Muscle of leg (tissue), 3 donors: ENCODE measurements at regions not wholly inside any gene's neighbourhood (a gene's known extent, or its start where the extent isn't known, plus 50 kb on each side); places are given as distances from the start of the nearest gene placed in this dataset.

Experiments used
- DNase-seq: peaks from one replicate; pipeline ENCODE4 v3.0.0; 2013
- H3K27ac ChIP-seq: one replicate; pipeline ENCODE4 v1.5.1; 2013; ENCODE audit warnings: mild to moderate bottlenecking, low read length, control low read depth
- H3K27me3 ChIP-seq: one replicate; pipeline ENCODE4 v1.6.1; 2013; ENCODE audit warnings: low read length; ENCODE audit not compliant: control insufficient read depth, insufficient read depth
- H3K36me3 ChIP-seq: one replicate; pipeline ENCODE4 v1.6.1; 2013; ENCODE audit warnings: low read length; ENCODE audit not compliant: control insufficient read depth, insufficient read depth
- H3K4me1 ChIP-seq: one replicate; pipeline ENCODE4 v1.6.1; 2013; ENCODE audit warnings: low read length; ENCODE audit not compliant: control insufficient read depth, insufficient read depth
- H3K4me3 ChIP-seq: one replicate; pipeline ENCODE4 v1.5.1; 2013; ENCODE audit warnings: low read length, control low read depth
- H3K9me3 ChIP-seq: replicated peaks from 2 replicates; pipeline ENCODE4 v1.6.1; 2013; ENCODE audit warnings: low read depth, low read length; ENCODE audit not compliant: control insufficient read depth
- WGBS: methylation state at CpG from one replicate; pipeline ENCODE4 v1.1.5; 2013; ENCODE audit warnings: missing lambda C conversion rate; ENCODE audit not compliant: insufficient coverage; 5-methylcytosine and 5-hydroxymethylcytosine counted together

DNA sequence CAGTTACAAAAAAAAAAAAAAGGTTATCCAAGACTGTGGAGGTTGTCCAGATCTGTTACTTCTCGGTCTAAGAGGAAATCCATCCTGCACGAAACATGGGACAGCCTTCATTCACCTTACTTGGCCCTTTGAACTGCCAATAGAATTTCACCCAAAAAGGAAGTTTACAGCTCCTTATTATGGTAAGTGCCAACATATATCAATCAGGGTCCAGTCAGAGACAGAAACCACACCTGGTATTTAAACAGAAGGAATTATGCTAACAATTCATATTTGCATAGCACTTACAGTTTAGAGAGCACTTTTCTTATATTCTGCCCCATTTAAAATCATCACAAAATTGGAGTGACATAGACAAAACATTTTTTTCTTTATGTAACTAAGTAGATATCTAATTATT is 93.6 kb upstream of the PTPN3 start:
- no peaks in the 10 kb centered on the region for H3K27me3 ChIP-seq
- DNase-seq = no peak
- no peak overlapping the region for H3K27ac ChIP-seq
- 51% methylated on average over 2 of the region's 2 CpGs for WGBS
- no peaks in the 10 kb centered on the region for H3K4me1 ChIP-seq
- no peaks in the 10 kb centered on the region for H3K9me3 ChIP-seq
- H3K36me3 ChIP-seq = no peaks in the 10 kb centered on the region
- no peak overlapping the region for H3K4me3 ChIP-seq

DNA sequence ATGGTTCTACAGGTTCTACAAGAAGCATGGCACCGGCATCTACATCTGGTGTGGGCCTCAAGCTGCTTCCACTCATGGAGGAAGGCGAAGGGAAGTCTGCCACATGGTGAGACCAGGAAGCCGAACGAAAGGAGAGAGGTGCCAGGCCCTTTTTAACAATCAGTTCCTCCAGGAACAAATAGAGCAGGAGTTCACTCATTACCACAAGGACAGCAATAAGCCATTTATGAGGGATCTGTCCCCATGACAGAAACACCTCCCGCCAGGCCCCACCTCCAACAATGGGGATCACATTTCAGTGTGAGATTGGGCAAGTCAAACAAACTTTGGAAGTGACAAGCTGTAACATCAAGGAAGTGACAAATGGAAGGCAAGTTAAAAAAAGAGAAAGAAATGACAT is 95.5 kb upstream of the PTPN3 start:
- no peaks in the 10 kb centered on the region for H3K9me3 ChIP-seq
- no peaks in the 10 kb centered on the region for H3K27me3 ChIP-seq
- H3K4me3 ChIP-seq = no peak overlapping the region
- WGBS = 76% methylated on average over 3 of the region's 5 CpGs
- DNase-seq = no peak
- H3K4me1 ChIP-seq = no peaks in the 10 kb centered on the region
- H3K36me3 ChIP-seq = no peaks in the 10 kb centered on the region
- no peak overlapping the region for H3K27ac ChIP-seq

DNA sequence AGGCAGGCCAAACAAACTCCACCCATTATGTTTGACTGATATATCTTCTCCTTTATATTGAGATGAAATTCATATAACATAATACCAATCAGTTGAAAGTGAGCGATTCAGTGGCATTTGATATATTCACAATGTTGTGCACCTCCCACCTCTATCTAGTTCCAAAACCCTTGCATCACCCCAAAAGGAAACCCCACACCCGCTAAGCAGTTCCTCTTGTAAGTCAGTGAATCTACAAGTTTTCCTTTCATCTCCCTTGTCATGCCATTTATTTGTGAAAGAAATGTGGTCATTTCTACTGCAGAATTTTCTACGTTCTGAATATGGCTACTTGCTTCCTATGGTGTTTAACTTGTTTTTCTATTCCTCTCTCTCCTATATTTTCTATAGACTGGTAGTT is 99.4 kb upstream of the PTPN3 start:
- no peaks in the 10 kb centered on the region for H3K4me1 ChIP-seq
- no peaks in the 10 kb centered on the region for H3K27me3 ChIP-seq
- no peaks in the 10 kb centered on the region for H3K9me3 ChIP-seq
- H3K36me3 ChIP-seq = no peaks in the 10 kb centered on the region
- H3K27ac ChIP-seq = no peak overlapping the region
- H3K4me3 ChIP-seq = no peak overlapping the region
- DNase-seq = no peak
- WGBS = no CpG with 5 or more reads among the region's 3 CpGs

DNA sequence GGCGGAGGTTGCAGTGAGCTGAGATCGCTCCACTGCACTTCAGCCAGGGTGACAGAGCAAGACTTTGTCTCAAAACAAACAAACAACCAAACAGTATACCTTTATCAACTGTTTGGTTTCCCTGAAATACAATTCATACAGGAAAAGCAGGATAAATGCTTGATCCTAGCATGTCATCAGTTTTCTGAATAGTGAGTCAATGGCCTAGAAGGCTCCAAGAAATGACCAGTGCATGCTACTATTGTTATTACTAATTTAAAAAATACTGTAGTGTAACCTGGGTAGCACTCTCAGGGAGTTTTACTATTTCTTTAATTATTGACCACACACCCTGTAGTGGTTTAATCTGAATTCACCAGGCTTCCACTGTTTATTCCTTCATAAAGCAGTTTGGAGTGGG is 101.0 kb upstream of the PTPN3 start:
- no peaks in the 10 kb centered on the region for H3K4me1 ChIP-seq
- no peak overlapping the region for H3K4me3 ChIP-seq
- DNase-seq = no peak
- H3K27ac ChIP-seq = no peak overlapping the region
- 100% methylated on average over 1 of the region's 2 CpGs for WGBS
- no peaks in the 10 kb centered on the region for H3K27me3 ChIP-seq
- no peaks in the 10 kb centered on the region for H3K9me3 ChIP-seq
- H3K36me3 ChIP-seq = no peaks in the 10 kb centered on the region

- no peaks in the 10 kb centered on the region for H3K9me3 ChIP-seq
- no CpG with 5 or more reads among the region's 6 CpGs for WGBS
- H3K27ac ChIP-seq = no peak overlapping the region
- H3K4me3 ChIP-seq = no peak overlapping the region
- H3K27me3 ChIP-seq = no peaks in the 10 kb centered on the region
- no peak for DNase-seq
- no peaks in the 10 kb centered on the region for H3K4me1 ChIP-seq
- H3K36me3 ChIP-seq = no peaks in the 10 kb centered on the region
These were observed 101.6 kb upstream of the PTPN3 start for GRCh38 chr9:109599711-109600110.

DNA sequence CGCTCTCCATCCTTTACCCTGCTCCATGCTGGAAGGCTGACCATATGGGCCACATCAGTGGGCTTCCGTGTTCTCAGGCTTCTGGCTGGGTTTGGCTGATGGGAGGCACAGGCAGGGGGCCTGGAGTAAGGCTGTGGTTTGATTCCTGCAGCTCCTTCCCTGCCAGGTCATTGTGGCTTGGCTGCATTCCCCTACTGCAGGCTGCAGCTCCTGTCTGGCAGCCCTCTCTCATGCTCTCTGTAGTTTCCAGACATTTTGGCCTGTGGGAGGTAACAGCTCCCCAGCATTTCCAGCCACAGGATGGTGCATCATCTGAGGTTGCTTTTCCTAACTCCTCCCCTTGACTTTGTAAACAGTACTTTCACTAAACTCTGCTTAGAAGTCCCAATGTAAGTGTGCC is 102.0 kb upstream of the PTPN3 start:
- peak; percentile 21 for DNase-seq
- Histone ChIP-seq H3K36me3 (no peaks in the 10 kb centered on the region), H3K4me1 (no peaks in the 10 kb centered on the region), H3K27me3 (no peaks in the 10 kb centered on the region), H3K27ac (no peak overlapping the region), H3K4me3 (no peak overlapping the region), H3K9me3 (no peaks in the 10 kb centered on the region)
- WGBS = no CpG with 5 or more reads among the region's 2 CpGs

GRCh38 chr9:109601181-109601580 is 103.1 kb upstream of the PTPN3 start:
- H3K27ac ChIP-seq = no peak overlapping the region
- no peaks in the 10 kb centered on the region for H3K4me1 ChIP-seq
- no peaks in the 10 kb centered on the region for H3K36me3 ChIP-seq
- no peak overlapping the region for H3K4me3 ChIP-seq
- no peaks in the 10 kb centered on the region for H3K27me3 ChIP-seq
- no peak for DNase-seq
- WGBS = no CpG with 5 or more reads among the region's 1 CpG
- no peaks in the 10 kb centered on the region for H3K9me3 ChIP-seq

- WGBS = no CpG with 5 or more reads among the region's 4 CpGs
- H3K27ac ChIP-seq = no peak overlapping the region
- DNase-seq = peak; percentile 70
- H3K36me3 ChIP-seq = no peaks in the 10 kb centered on the region
- no peak overlapping the region for H3K4me3 ChIP-seq
- H3K27me3 ChIP-seq = no peaks in the 10 kb centered on the region
- no peaks in the 10 kb centered on the region for H3K9me3 ChIP-seq
- no peaks in the 10 kb centered on the region for H3K4me1 ChIP-seq
These were observed 104.9 kb upstream of the PTPN3 start for GRCh38 chr9:109602987-109603386.

DNA sequence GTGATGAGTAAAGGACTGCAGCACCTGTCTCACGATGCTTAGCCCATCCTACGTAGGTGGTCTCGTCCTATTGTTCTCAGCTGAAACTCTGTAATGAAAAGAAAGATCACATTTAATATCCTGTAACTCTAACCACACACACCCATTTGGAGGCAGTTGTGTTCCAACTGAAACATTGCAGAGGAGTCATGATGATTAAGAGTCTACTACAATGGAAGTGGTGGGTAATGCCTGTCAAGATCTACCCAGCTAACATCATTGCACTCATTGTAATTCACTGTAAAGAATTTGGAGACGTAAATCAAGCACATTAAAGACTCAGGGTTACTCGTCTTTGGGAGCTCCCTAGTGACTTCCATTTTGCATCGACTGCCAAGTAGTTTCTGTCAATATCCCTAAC is 106.0 kb upstream of the PTPN3 start:
- WGBS = 18% methylated on average over 3 of the region's 6 CpGs
- DNase-seq = no peak
- Histone ChIP-seq H3K27ac (no peak overlapping the region), H3K27me3 (no peaks in the 10 kb centered on the region), H3K4me3 (no peak overlapping the region), H3K36me3 (no peaks in the 10 kb centered on the region), H3K9me3 (no peaks in the 10 kb centered on the region), H3K4me1 (no peaks in the 10 kb centered on the region)

DNA sequence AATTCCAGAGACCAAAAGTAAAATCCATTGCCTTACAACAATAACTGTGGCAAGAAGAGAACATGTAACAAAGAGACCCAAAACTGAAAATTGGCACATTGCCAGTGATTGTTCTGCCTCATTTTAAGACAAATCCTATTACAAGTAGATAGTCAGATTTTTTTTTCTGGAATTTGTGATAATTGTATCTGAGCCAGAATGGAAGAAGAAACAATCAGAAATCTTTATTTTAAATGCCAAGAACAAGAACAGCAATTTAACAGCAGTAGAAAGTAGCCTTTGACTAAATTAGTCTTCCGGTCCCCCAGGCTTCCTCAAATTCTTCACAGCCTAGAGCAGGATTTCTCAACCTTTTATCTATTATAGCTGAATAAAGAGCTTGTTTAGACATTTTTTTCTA is 106.7 kb upstream of the PTPN3 start:
- H3K4me3 ChIP-seq = no peak overlapping the region
- no CpG with 5 or more reads among the region's 1 CpG for WGBS
- no peak overlapping the region for H3K27ac ChIP-seq
- no peaks in the 10 kb centered on the region for H3K9me3 ChIP-seq
- H3K27me3 ChIP-seq = no peaks in the 10 kb centered on the region
- no peaks in the 10 kb centered on the region for H3K4me1 ChIP-seq
- DNase-seq = no peak
- no peaks in the 10 kb centered on the region for H3K36me3 ChIP-seq

GRCh38 chr9:109609060-109609459 is 111.0 kb upstream of the PTPN3 start:
- no peak for DNase-seq
- H3K4me3 ChIP-seq = no peak overlapping the region
- no peaks in the 10 kb centered on the region for H3K9me3 ChIP-seq
- H3K27me3 ChIP-seq = no peaks in the 10 kb centered on the region
- WGBS = no CpG with 5 or more reads among the region's 1 CpG
- no peak overlapping the region for H3K27ac ChIP-seq
- H3K4me1 ChIP-seq = no peaks in the 10 kb centered on the region
- no peaks in the 10 kb centered on the region for H3K36me3 ChIP-seq
